ENCODE measurements at regions not wholly inside any gene's neighbourhood (a gene's known extent, or its start where the extent isn't known, plus 50 kb on each side); places are given as distances from the start of the nearest gene placed in this dataset.

DNA sequence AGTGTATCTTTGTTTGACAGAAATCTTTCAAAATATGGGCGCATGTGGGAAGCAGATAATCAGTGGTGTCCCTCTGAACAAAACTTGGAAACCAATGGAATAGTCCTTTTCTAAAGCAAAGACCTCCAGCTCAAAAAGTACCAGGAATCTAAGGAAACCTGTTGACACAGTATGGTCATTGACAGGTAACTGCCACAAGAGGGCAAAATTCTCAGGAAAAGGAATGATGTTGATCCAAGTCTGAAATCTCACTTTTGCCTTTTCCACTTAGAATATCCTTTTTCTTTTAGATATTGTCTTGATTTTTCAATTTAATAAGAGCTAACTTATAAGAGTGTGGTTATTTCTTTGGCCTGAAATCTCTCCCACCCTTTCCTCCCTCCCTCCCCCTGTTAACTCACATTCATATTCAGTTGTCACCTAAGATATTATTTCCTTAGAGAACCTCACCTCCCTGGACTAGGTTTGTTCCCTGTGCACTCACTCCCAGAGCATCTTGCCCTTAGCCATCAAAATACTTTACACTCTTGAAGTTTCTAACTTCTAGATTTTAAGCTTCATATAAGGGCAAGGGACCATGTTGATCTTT, 59.0 kb upstream of the BARX1 start:
- no peak overlapping the region for H3K27ac Mint-ChIP-seq (ENCODE audit: unreplicated experiment)
- no peaks in the 10 kb centered on the region for H3K4me1 Mint-ChIP-seq
- TF ChIP-seq, protein P1, sequence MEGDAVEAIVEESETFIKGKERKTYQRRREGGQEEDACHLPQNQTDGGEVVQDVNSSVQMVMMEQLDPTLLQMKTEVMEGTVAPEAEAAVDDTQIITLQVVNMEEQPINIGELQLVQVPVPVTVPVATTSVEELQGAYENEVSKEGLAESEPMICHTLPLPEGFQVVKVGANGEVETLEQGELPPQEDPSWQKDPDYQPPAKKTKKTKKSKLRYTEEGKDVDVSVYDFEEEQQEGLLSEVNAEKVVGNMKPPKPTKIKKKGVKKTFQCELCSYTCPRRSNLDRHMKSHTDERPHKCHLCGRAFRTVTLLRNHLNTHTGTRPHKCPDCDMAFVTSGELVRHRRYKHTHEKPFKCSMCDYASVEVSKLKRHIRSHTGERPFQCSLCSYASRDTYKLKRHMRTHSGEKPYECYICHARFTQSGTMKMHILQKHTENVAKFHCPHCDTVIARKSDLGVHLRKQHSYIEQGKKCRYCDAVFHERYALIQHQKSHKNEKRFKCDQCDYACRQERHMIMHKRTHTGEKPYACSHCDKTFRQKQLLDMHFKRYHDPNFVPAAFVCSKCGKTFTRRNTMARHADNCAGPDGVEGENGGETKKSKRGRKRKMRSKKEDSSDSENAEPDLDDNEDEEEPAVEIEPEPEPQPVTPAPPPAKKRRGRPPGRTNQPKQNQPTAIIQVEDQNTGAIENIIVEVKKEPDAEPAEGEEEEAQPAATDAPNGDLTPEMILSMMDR (conservative IDR thresholded peaks at IDR 0.05): peak; percentile 77
- no peaks in the 10 kb centered on the region for H3K9me3 Mint-ChIP-seq
- no peaks in the 10 kb centered on the region for H3K36me3 Mint-ChIP-seq (ENCODE audit: low read depth)
- no peak for DNase-seq (ENCODE audit: low read depth, low spot score)
- no peak overlapping the region for H3K4me3 Mint-ChIP-seq
- H3K27me3 Mint-ChIP-seq (ENCODE audit: low read depth): peaks cover 2% of the 10 kb centered on the region

- peaks cover 26% of the 10 kb centered on the region for H3K27me3 Mint-ChIP-seq (ENCODE audit: low read depth)
- TF ChIP-seq, protein P1 (conservative IDR thresholded peaks at IDR 0.05): no peak
Measured at GRCh38 chr9:94010980-94011533, 55.9 kb upstream of the BARX1 start.

DNA sequence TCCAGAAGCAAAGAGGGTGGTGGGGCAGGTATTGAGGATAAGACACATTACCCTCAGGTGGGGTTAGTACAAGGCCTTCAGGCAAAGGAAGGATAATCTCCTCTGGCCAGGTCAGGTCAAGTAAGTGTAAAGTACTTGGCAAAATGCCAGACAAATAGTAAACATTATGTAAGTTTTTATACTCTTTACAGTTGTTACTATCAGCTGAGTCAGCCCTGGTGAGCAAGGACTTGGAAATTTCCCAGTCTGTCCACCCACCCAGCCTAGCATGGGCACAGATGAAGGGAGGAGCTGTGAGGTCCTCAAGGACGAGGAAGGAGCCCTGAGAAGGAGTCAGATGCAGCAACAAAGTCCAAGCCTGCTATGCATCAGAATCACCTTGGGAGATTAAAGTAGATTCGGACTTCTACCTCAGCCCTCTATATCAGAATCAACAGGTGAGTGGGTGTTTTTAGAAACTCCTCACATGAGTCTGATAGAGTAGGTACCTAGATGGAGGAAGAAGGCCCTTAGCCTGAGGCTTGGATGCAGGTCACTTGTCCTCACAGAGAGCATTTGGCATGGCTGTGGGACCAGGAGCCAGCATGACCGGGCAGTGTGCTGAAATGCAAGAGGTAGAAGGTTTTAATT, 50.2 kb upstream of the BARX1 start:
- no peak overlapping the region for H3K27ac Mint-ChIP-seq (ENCODE audit: unreplicated experiment)
- no peaks in the 10 kb centered on the region for H3K4me1 Mint-ChIP-seq
- peaks cover 48% of the 10 kb centered on the region for H3K27me3 Mint-ChIP-seq (ENCODE audit: low read depth)
- H3K36me3 Mint-ChIP-seq (ENCODE audit: low read depth): no peaks in the 10 kb centered on the region
- TF ChIP-seq, protein P1 (conservative IDR thresholded peaks at IDR 0.05): no peak
- no peak for DNase-seq (ENCODE audit: low read depth, low spot score)
- no peak overlapping the region for H3K4me3 Mint-ChIP-seq
- H3K9me3 Mint-ChIP-seq: no peaks in the 10 kb centered on the region

More at GRCh38 chr9:94010980-94011533, 55.9 kb upstream of the BARX1 start:
- no peak for DNase-seq (ENCODE audit: low read depth, low spot score)
- no peak overlapping the region for H3K4me3 Mint-ChIP-seq
- no peaks in the 10 kb centered on the region for H3K9me3 Mint-ChIP-seq
- H3K36me3 Mint-ChIP-seq (ENCODE audit: low read depth): no peaks in the 10 kb centered on the region
- no peaks in the 10 kb centered on the region for H3K4me1 Mint-ChIP-seq
- H3K27ac Mint-ChIP-seq (ENCODE audit: unreplicated experiment): no peak overlapping the region

Measured in neural crest cell (in vitro differentiated cells).